GM13976 (cell line): ENCODE measurements at regions not wholly inside any gene's neighbourhood (a gene's known extent, or its start where the extent isn't known, plus 50 kb on each side); places are given as distances from the start of the nearest gene placed in this dataset.
"Not testable (repeated sequence)": the region's sequence is repeated elsewhere in the genome, so short reads cannot be mapped to it uniquely, and the experiment has no call there.

Source experiments
- DNase-seq: peaks from one replicate; pipeline ENCODE4 v3.0.0; 2012; ENCODE audit warnings: low spot score
- CTCF ChIP-seq: IDR thresholded peaks from 2 replicates; pipeline ENCODE4 v1.5.1; 2012; ENCODE audit warnings: borderline replicate concordance, mild to moderate bottlenecking; ENCODE audit not compliant: insufficient read depth; ENCODE audit errors: extremely low read depth, missing control alignments, control extremely low read depth
- in situ Hi-C: fragments of 300-500 bp; cut with MboI; formaldehyde crosslinking; loops from one replicate; pipeline ENCODE4 v1.12.0; 2022; ENCODE audit warnings: low sequenced_read_pairs, mixed read lengths, inconsistent platforms; ENCODE audit not compliant: unreplicated experiment

DNA sequence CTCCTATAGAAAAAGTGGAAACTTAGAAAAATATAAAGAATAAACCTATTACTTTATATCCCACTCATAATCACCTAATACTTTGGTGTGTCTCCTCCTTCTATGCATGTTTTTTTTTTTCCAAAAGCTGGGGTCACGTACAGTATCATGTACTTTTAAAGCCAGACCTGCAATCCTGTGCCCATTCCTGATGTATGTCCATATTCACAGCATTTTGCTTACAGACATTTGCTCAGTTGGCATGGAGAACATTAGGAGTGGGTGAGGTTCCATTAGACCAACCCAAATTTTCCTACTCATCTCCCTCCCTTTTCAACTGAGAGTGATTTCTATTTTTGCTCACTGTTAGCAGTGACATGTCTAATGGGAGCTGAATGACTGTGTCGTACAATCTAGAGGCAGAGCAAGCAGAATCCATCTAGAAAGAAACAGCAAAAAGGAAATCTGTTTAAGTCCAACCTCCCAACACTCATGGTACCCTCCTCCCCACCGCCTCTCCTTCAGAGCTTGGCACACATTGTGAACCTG lies 195.6 kb upstream of the KLF3 start:
- DNase-seq: no peak
- TF ChIP-seq CTCF: no peak
- in situ Hi-C loops: no loop called here

DNA sequence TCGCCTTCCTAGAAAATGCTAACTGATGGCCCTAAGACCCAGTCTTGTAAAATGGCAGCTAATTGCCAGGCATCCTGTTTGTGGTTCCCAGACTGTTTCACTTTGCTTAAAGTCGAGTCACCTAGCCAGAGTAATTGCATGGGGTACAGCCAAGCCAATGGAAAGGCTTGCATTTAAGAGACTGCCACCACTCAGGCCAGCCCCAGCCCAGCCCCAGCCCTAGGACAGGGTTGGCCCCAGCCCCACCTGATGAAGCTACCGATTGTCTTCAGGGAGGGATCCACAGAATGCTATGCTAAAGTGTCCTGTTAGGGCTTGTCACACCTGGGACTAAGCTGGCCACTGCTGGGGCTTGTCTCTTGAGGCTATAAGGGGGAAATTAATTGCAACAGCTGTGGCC lies 194.6 kb upstream of the KLF3 start:
- no peak for TF ChIP-seq CTCF
- no peak for DNase-seq
- in situ Hi-C loops: no loop called here

DNA sequence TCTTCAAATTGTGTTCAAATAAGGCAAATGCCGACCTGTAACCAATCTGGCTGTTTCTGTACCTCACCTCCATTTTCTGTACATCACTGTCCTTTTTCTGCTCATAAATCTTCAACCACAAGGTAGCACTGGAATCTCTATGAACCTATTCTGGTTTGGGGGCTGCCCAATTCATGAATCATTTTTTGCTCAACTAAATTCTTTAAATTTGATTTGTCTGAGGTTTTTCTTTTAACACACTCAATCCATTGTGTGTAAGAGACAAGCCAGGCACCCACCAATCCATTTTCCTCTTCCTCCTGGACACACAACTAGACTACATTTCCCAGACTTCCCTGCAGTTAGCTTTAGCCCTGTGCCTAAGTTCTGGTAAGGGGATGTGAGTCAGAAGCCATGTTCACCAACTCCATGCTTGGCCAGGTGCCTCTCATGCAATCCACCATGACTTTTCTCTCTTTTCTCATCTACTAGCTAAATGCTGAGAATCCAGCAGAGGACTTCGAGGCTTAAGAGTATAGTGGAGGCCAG lies 193.2 kb upstream of the KLF3 start:
- TF ChIP-seq CTCF: no peak
- in situ Hi-C loops: no loop called here

GRCh38 chr4:38482696-38483095 lies 181.3 kb upstream of the KLF3 start:
- DNase-seq: no peak
- no peak for TF ChIP-seq CTCF
- in situ Hi-C loops: no loop called here

More for the DNA sequence above, 193.2 kb upstream of the KLF3 start:
- no peak for DNase-seq

- DNase-seq, in situ Hi-C loops: not testable (repeated sequence)
These were observed 180.4 kb upstream of the KLF3 start for GRCh38 chr4:38483628-38484027.

DNA sequence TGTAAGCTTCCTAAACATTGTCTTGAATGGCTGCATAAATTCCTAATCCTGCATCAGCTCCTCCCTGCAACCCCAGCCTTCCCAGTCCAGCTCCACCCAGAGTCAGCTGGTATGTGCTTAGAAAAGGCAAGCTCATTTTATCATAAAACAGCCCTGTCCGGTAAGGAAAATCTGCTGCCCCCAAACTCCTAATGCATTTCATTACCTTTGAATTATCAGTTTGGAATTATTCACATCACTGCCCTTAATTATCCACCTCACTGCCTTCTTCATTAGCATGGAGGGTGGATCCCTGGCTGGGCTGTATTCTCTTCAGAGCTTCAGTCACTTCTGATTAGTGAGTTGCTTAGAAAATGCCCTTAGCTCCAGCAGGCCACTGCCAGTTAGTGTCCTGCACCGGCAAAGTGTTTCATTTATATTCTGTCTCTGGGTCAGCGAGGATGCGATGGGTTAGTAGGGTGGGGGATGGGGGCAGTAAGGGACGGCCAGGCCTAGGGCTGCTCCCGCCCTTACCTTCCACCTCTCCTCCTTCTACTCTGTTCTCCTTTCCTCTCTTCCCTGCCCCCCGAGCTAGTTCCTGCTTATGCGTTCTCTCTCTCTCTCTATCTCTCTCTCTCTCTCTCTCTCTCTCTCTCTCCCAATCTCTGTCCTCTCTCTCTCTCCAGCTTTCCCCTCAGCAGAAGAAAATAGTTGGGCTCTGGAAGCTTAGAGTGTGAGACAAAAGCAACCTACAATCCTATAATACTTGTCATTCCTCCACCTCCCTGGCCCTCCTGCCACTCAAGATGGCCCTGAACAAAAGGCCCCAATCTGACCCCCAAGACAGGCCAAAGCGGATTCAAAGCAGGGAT lies 174.8 kb upstream of the KLF3 start:
- in situ Hi-C loops: no loop called here
- no peak for TF ChIP-seq CTCF
- no peak for DNase-seq

DNA sequence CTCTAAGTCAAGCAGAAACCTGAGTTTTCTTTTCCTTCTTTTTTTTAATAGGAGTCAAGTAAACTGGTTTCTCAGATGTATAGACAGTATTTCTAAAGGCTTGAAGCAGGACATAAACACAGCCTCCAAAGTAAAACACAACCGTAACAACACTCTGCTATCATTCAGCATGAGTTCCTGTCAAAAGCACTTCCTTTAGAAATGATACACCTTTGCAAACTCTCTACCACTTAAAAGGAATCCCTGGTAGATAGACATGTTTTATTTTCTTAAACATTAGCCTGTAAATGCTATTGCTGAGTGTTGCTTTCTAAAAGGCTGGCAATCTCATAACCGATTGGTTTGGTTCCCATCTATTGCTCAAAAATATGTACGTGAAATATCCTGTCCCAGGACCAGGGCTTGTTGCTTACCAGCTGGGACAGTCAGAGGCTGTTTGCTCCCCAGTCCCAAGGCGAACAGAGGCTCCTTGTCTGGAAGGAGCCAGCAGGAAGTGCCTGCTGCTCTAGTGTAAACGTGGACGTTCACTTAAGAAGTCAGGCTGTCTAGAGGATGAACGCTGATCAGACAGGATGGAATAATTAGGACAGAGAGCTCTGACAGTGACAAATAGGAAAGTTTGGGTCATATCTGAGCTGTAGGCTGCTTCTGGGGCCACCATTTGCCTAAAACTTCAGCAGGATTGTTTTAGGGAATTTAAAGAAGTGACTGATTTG lies 173.9 kb upstream of the KLF3 start:
- in situ Hi-C loops: no loop called here
- DNase-seq: no peak
- TF ChIP-seq CTCF: no peak
